HG03103 (cell line): ENCODE measurements at regions not wholly inside any gene's neighbourhood (a gene's known extent, or its start where the extent isn't known, plus 50 kb on each side); places are given as distances from the start of the nearest gene placed in this dataset.

ENCODE experiments used
- ATAC-seq: cut with Tn5 transposase; IDR thresholded peaks from one replicate; pipeline ENCODE4 v1.9.1; 2021; ENCODE audit warnings: low read depth; ENCODE audit not compliant: unreplicated experiment

GRCh38 chr7:79593866-79594301 is 140.4 kb upstream of the MAGI2 start:
- ATAC-seq, result no peak

GRCh38 chr7:79590916-79591623 is 137.6 kb upstream of the MAGI2 start:
- ATAC-seq, result no peak

DNA sequence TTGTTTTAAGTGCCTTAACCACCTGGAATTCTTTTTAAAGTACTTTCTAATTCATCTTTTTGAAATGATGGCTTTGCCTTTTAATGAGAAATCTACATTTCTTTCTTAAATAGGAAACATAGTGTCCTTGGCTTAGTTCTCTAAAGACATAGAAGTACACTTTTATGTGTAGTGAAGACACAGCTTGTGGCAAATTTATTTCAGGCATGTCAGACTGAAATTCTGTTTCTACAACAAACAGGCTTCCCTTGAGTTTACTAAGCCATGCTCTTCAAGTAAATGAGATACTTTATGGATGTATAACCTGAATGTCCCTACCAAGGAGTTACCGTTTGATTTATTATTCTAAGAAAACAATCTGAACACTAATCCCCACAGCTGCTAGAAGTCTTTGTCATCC is 136.9 kb upstream of the MAGI2 start:
- ATAC-seq, result no peak

DNA sequence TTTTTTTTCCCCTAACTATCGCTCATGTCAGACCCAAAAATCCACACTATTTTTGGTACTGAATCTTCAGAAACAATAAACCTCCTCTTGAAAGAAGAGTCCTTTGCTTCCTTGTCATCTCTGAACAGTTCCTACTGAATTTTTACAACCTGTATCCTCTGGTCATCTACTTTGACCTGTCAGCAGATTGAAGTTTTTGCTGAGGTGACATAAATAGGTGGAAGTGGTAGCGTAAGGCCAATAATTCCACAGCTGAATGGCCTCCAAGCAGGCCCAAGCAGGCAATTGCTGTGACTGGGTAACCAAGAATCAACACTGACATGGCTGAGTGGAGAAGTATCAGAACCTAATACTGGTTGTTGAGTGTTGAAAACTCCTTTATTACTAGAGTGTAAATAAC is 117.4 kb upstream of the MAGI2 start:
- ATAC-seq, result no peak

DNA sequence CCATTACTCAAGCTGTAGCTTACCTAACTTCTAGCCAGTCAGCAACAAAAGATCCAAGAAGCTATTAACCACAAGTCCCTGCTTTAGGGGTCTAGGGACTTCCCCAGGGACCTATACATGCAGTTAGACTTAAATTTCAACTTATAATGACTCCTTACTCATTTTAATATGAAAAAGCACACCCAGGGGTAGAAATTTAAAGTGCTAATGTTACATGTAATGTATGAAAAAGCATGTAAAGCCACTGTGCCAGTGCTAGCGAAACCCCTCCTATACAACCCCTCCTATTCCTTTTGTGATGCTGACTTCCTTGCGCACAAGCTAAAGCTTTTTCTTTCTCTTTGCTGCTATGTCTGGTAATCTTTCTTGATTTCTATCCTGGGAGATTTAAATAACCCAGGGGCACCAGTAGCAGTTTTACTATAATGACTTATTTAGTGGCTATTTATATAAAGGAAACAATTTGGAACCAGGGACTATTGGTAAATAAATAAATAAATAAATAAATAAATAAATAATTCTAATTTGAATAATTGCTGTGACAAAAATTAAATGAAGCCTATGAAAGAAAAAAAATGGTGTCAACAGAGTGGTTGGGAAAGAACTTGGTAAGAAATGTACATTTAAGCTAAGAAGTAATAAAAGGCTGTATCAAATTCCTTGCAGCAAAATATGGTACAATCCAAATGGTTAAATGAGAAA is 110.5 kb upstream of the MAGI2 start:
- no peak for ATAC-seq

DNA sequence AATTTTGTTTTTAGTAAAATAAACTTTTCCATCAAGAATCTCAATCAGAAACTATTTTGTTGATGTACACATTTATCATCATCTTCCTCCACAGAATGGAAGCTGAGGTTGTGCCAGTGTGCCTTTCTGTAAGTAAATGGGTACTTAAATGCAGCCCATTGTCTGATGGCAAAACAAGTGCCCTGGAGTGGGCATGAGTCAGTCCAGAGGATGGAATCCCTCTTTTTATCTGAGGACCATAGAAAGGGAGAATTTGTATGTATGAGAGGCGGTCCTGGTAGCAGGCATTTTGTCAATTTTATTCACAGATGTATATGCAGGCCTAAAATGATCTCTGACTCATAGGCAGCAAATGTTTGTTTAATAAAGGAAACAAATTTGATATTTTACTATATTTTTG is 102.1 kb upstream of the MAGI2 start:
- ATAC-seq, result no peak

DNA sequence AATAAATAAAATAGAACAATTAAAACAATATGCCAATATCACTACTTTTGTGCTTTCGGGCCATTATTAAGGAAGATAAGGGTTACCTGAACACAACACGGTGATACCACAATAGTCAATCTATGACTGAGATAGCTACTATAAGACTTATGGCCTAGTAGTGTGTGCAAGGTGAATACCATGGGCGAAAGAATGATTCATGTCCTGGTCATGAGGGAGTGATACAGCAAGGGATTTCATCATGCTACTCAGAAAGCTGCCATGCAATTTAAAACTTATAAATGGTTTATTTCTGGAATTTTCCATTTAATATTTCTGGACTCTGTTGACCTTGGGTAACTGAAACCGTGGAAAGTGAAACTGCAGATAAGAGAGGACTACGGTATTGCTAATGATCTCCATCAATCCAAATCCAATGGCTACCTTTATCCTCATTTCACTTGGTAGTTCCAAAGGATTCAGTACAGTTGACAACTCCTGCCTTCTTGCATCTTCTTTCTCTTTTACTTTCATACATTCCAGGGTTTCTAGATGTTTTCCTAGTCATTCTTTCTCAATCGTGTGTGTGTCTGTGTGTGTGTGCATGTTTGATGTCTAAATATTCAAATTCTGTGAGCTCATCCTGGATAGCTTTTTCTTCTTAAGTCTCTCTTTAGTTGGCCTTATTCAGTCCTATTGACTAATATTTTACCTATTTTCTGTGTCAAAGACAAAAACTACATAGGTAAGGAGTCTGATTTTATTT is 100.5 kb upstream of the MAGI2 start:
- ATAC-seq, result no peak

DNA sequence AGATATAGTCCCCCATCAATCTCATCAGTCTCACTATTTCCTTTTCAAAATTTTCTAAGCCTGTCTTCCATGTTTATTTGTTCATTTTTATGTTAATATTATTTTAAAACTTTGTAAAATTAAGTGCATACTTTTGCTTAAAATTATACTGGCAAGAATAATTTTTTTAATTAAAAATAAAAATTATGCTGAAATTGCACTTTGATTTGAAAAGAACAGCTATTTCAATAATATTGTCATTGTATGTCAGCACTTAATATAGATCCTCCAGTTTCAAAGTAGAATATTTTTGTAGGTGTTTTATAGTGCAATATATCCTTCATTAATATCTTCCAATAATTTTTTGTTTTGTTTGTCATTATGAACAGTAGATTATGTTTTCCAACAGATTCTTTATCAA is 99.0 kb upstream of the MAGI2 start:
- no peak for ATAC-seq

DNA sequence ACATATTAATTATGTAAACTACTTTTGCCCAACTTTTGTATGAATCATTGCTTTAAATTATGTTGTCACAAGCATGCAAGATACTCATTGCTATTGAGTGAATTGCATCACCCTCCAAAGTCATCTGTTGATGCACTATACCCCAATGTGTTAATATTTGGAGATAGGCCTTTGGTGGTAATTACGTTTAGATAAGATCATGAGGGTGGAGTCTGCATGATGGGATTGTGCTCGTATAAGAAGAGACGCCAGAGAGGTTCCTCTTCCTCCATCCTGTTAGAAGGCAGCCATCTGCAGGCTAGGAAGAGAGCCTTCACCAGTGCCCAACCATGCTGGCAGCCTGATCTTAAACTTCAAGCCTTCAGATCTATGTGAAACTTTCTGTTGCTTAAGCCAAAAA is 95.3 kb upstream of the MAGI2 start:
- ATAC-seq, result no peak

DNA sequence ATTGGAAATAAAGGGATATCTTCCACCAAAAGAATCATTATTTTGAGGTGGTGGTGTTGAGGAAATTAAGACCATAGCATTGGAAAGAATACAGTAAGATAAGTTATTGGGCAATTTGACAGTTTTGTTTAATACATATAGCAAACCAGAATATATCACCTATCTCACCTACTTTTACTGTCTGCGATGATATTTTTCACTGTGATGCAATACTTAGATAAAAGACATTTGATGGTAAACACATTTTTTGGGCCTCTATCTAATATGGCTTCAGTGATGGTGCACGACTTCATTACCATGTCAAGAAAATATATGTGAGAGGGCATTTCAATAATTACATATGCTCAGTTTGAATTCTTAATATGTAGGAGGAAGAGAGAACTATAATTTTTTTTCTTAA is 93.7 kb upstream of the MAGI2 start:
- ATAC-seq, result no peak

DNA sequence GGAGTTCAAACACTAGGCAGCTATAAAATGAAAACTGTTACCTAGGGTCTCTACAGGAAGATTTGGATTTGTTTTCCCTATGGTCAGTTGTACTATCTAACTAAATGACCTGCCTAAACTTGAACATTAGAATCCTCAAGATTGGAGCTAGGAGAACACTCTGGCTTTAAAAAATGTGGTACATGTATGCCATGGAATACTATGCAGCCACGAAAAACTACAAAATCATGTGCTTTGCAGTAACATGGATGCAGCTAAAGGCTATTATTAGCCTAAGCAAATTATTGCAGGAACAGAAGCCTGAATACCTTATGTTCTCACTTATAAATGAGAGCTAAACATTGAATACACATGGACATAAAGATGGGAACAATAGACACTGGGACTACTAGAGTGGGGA is 87.1 kb upstream of the MAGI2 start:
- ATAC-seq, result no peak

DNA sequence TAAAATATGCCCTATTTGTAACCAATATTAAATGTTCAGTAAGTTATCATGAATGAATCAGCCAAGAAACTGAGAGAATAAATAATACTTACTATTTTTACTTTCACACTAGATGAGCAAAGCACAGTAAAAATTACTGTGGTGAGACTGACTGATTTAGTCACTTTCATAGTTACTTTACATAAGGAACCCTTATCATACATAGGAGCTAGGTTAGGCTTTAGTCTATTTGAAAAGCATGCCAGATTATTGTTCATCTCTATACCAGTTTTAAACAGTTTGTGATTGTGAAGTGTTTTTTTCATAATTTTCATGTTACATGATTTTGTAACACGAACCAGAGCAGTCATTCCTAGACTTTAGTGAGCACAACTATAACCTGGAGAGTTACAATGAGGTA is 80.7 kb upstream of the MAGI2 start:
- ATAC-seq, result no peak

- no peak for ATAC-seq
Observed at GRCh38 chr7:79531905-79532664, 78.6 kb upstream of the MAGI2 start.

GRCh38 chr7:79531116-79531515 is 77.6 kb upstream of the MAGI2 start:
- ATAC-seq, result no peak

GRCh38 chr7:79529881-79530235 is 76.4 kb upstream of the MAGI2 start:
- no peak for ATAC-seq

GRCh38 chr7:79529214-79529880 is 75.9 kb upstream of the MAGI2 start:
- ATAC-seq, result no peak

- no peak for ATAC-seq
Observed at GRCh38 chr7:79528421-79528820, 75.0 kb upstream of the MAGI2 start.

DNA sequence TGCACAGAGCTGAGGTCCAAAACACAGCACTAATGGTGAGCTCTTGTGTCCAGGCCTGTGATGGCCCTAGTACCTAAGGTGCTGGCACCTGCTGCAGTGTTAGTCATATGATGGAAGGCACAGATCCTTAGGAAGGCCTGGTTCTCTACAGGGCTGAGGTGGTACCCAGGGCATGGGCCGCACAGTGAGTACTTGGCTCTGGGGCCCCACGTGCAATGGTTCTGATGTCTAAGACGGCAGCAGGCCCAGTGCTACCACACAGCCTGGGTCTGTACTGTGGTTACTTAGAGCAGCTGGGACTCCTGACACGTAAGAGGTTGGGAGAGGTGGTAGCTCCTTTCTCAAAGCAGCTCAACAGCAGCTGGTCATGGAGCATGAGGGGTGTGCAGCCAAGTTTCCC is 70.6 kb upstream of the MAGI2 start:
- ATAC-seq, result no peak

DNA sequence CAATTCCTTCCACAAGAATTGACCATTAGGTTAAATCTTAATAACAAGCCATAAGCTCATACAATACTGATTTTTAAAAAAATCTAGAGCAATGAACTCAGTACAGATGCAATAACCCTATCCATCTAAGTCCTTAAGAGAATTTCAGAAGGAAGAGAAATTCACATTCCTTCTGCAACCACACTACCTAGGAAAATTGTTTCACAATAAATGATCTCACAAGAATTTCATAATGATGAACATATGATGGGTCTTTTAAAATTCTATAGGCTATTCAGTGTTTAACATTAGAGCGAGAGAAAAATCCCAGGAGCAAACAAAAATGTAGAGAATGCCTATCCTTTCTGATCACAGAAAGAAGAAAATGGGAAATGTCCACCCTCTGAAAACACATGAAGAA is 70.0 kb upstream of the MAGI2 start:
- no peak for ATAC-seq

DNA sequence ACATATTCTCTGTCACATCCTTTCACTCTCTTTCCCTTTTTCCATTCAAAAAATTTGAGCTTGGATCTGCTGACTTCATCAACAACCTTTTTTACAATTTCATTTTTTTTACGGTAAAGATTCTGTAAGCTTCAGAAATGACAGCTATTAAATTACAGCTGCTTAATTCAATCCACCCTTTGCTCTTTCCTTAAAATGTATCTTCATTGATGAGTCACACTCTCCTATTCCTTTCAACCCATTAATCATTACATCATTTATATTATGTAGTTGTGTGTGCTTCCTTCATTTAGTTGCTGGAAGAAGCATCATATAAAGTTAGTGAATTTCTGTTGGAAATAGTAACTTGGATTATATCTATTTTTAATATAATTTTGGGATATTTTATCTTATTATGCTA is 67.1 kb upstream of the MAGI2 start:
- no peak for ATAC-seq

DNA sequence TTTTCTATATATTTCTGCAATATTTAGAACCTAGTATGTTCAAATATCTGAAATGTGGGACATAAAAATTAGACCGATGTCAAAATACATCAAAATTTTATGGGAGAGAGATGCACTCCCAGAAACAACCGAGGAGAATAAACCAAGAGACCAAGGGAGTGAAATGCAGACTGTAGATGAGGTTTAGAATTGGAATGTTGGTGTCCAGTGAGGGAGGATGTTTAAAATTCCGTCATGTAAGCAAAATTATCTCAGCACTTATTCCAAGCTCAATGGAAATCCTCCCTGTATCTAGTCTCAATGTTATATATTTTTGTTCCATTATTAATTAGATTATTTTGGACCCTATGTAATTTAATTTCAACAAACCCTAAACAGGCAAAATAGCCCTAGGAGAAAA is 61.9 kb upstream of the MAGI2 start:
- ATAC-seq, result no peak
